Mesothelial cell of epicardium (in vitro differentiated cells): ENCODE measurements at regions not wholly inside any gene's neighbourhood (a gene's known extent, or its start where the extent isn't known, plus 50 kb on each side); places are given as distances from the start of the nearest gene placed in this dataset.

ENCODE experiments used
- DNase-seq, 2 experiments: peaks; one replicate each; pipeline ENCODE4 v3.0.0; 2021; ENCODE audit warnings: low spot score in 2 of 2; ENCODE audit not compliant: unreplicated experiment in 2 of 2
- H3K27ac Mint-ChIP-seq: 2 replicates; pipeline ENCODE4 v1.8.0; 2021; ENCODE audit warnings: mixed read lengths
- H3K27me3 Mint-ChIP-seq: 2 replicates; pipeline ENCODE4 v1.8.0; 2021; ENCODE audit warnings: low read depth, mixed read lengths
- H3K36me3 Mint-ChIP-seq: 2 replicates; pipeline ENCODE4 v1.8.0; 2021; ENCODE audit warnings: mixed read lengths
- H3K4me1 Mint-ChIP-seq: 2 replicates; pipeline ENCODE4 v1.8.0; 2021; ENCODE audit warnings: mixed read lengths
- H3K4me3 Mint-ChIP-seq: 2 replicates; pipeline ENCODE4 v1.8.0; 2021; ENCODE audit warnings: mild to moderate bottlenecking, moderate library complexity, mixed read lengths
- H3K9me3 Mint-ChIP-seq: 2 replicates; pipeline ENCODE4 v1.8.0; 2021; ENCODE audit warnings: mixed read lengths
- CTCF ChIP-seq: fragments of 200-600 bp; sonication (generic); IDR thresholded peaks from one replicate; pipeline ENCODE4 v1.5.0; 2021; ENCODE audit warnings: antibody characterized with exemption; ENCODE audit not compliant: unreplicated experiment

- H3K4me3 Mint-ChIP-seq = no peak overlapping the region
- peaks cover 24% of the 10 kb centered on the region for H3K9me3 Mint-ChIP-seq
- H3K27ac Mint-ChIP-seq = no peak overlapping the region
- no peaks in the 10 kb centered on the region for H3K4me1 Mint-ChIP-seq
- no peak for DNase-seq
- H3K27me3 Mint-ChIP-seq = no peaks in the 10 kb centered on the region
- H3K36me3 Mint-ChIP-seq = no peaks in the 10 kb centered on the region
- TF ChIP-seq CTCF = no peak
Measured at GRCh38 chr3:26515351-26515750, 107.2 kb upstream of the LRRC3B start.

DNA sequence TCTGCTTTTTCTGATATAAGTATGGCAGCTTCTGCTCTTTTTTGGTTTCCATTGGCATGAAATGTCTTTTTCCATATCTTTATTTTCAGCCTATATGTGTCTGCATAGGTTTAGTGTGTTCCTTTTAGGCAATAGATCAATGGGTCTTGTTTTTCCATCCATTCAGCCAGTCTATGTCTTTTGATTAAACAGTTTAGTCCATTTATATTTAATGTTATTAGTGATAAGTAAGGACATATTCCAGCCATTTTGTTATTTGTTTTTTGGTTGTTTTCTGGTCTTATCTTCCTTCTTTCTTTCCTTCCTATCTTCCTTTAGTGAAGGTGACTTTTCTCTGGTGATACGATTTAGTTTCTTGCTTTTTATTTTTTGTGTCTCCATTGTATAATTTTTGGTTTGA is 101.3 kb upstream of the LRRC3B start:
- Mint-ChIP-seq H3K4me1 (no peaks in the 10 kb centered on the region), H3K9me3 (peaks cover 47% of the 10 kb centered on the region), H3K27me3 (no peaks in the 10 kb centered on the region), H3K36me3 (peaks cover 2% of the 10 kb centered on the region), H3K4me3 (no peak overlapping the region), H3K27ac (no peak overlapping the region)
- no peak for DNase-seq
- no peak for TF ChIP-seq CTCF

DNA sequence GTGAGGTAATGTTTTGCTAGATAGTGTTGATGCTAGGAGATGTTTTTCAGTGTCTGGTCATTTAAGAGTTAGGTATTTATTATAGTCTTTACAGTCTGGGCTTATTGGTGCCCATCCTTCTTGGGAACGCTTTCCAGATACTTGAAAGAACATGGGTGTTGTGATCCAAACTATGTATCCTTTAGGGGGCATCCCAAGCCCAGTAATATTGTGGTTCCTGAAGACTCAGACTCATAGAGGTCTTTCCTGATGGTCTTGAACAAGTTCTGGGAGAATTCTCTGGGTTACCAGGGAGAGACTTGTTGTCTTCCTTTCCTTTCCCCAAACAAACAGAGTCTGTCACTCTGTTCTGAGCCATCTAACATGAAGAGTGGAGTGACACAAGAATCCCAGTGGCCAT is 99.7 kb upstream of the LRRC3B start:
- TF ChIP-seq CTCF = no peak
- Mint-ChIP-seq H3K4me1 (no peaks in the 10 kb centered on the region), H3K27me3 (no peaks in the 10 kb centered on the region), H3K9me3 (peaks cover 38% of the 10 kb centered on the region), H3K4me3 (no peak overlapping the region), H3K36me3 (peaks cover 2% of the 10 kb centered on the region), H3K27ac (no peak overlapping the region)
- no peak for DNase-seq

DNA sequence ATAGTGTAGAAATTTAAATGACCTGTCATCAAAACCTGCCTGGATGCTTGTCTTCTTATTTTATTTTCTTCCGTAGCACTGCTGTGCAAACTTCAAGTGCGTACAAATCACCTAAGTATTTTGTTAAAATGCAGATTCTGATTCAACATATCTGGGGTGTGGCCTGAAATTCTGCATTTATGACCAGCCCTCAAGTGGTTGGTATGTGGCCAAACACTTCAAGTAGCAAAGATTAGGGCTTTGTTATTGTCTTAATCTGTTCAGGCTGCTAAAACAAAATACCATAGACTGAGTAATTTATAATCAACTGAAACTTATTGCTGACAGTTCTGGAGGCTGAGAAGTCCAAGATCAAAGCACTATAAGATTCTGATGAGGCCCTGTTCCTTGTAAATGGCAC is 97.6 kb upstream of the LRRC3B start:
- H3K27me3 Mint-ChIP-seq = no peaks in the 10 kb centered on the region
- H3K27ac Mint-ChIP-seq = no peak overlapping the region
- no peak for TF ChIP-seq CTCF
- DNase-seq = no peak
- H3K4me3 Mint-ChIP-seq = no peak overlapping the region
- H3K9me3 Mint-ChIP-seq = peaks cover 38% of the 10 kb centered on the region
- H3K4me1 Mint-ChIP-seq = no peaks in the 10 kb centered on the region
- H3K36me3 Mint-ChIP-seq = peaks cover 2% of the 10 kb centered on the region

- Mint-ChIP-seq H3K4me3 (no peak overlapping the region), H3K27ac (no peak overlapping the region), H3K36me3 (no peaks in the 10 kb centered on the region), H3K9me3 (peaks cover 23% of the 10 kb centered on the region), H3K4me1 (no peaks in the 10 kb centered on the region), H3K27me3 (peaks cover 1% of the 10 kb centered on the region)
- no peak for TF ChIP-seq CTCF
- DNase-seq = no peak
Measured at GRCh38 chr3:26535151-26535550, 87.4 kb upstream of the LRRC3B start.

DNA sequence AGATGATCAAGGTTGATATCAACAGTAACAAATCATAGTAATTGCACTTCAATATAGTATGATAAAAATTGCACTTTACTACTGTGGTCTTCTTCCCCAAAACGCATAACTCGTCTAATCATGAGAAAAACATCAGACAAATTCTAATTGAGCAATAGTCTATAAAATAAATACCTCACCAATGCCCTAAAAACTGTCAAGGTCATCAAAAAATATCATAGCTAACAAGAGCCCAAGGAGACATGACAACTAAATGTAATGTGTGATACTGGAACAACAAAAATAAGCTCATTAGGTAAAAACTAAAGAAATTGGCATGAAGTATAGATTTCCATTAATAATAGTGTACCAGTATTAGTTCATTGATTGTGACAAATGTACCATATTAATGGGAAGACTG is 85.6 kb upstream of the LRRC3B start:
- no peak for DNase-seq
- H3K9me3 Mint-ChIP-seq = peaks cover 15% of the 10 kb centered on the region
- no peaks in the 10 kb centered on the region for H3K4me1 Mint-ChIP-seq
- H3K4me3 Mint-ChIP-seq = no peak overlapping the region
- no peak overlapping the region for H3K27ac Mint-ChIP-seq
- no peaks in the 10 kb centered on the region for H3K36me3 Mint-ChIP-seq
- H3K27me3 Mint-ChIP-seq = peaks cover 1% of the 10 kb centered on the region
- TF ChIP-seq CTCF = no peak
